Tibial artery (tissue), 4 donors: ENCODE measurements at regions not wholly inside any gene's neighbourhood (a gene's known extent, or its start where the extent isn't known, plus 50 kb on each side); places are given as distances from the start of the nearest gene placed in this dataset.

ENCODE experiments used
- DNase-seq, 2 donors: peaks; one replicate each; pipeline ENCODE4 v3.0.0-alpha.2; 2019
- H3K27ac ChIP-seq, 2 donors: fragments of 200-600 bp; sonication (generic) in 1 of 2; 1 replicate in 1 of 2; 2 replicates in 1 of 2; pipeline ENCODE4 v1.5.1; 2018 to 2019; ENCODE audit warnings: mild to moderate bottlenecking in 1 of 2
- H3K27me3 ChIP-seq, 2 donors: fragments of 200-600 bp; sonication (generic) in 1 of 2; one replicate each; pipeline versions ENCODE4 v1.5.1 to v1.6.0; 2016 to 2019
- H3K36me3 ChIP-seq, 3 donors: fragments of 200-600 bp; sonication (generic) in 2 of 3; one replicate each; pipeline ENCODE4 v1.5.1; 2016 to 2019; ENCODE audit warnings: mild to moderate bottlenecking in 2 of 3
- H3K4me1 ChIP-seq, 4 donors: fragments of 200-600 bp; sonication (generic) in 2 of 4; 1 replicate in 3 of 4; 2 replicates in 1 of 4; pipeline ENCODE4 v1.5.1; 2016 to 2019
- H3K4me3 ChIP-seq, 2 donors: fragments of 200-600 bp; sonication (generic) in 1 of 2; 1 replicate in 1 of 2; 2 replicates in 1 of 2; pipeline ENCODE4 v1.5.1; 2018 to 2019; ENCODE audit warnings: mild to moderate bottlenecking in 2 of 2
- H3K9me3 ChIP-seq, 3 donors: fragments of 200-600 bp; sonication (generic) in 1 of 3; one replicate each; pipeline ENCODE4 v1.5.1; 2016 to 2019
- intact Hi-C: fragments of 100-400 bp; cut with DNase I; formaldehyde crosslinking; loops from one replicate; pipeline ENCODE4 v1.15.0; 2023; ENCODE audit warnings: low total_unique reads
- TF ChIP-seq, protein P1 (sequence below), 2 experiments: fragments of 200-600 bp in 1 of 2; fragments of 450-650 bp in 1 of 2; IDR thresholded peaks; one replicate each; pipeline ENCODE4 v1.5.1; 2017 to 2019; ENCODE audit warnings: antibody characterized with exemption in 2 of 2, mild to moderate bottlenecking in 1 of 2, moderate library complexity in 1 of 2

- H3K9me3 ChIP-seq, result no peaks in the 10 kb centered on the region
- H3K27me3 ChIP-seq, result no peaks in the 10 kb centered on the region
- intact Hi-C loops, result no loop called here
- no peak overlapping the region for H3K4me3 ChIP-seq
- TF ChIP-seq, protein P1, sequence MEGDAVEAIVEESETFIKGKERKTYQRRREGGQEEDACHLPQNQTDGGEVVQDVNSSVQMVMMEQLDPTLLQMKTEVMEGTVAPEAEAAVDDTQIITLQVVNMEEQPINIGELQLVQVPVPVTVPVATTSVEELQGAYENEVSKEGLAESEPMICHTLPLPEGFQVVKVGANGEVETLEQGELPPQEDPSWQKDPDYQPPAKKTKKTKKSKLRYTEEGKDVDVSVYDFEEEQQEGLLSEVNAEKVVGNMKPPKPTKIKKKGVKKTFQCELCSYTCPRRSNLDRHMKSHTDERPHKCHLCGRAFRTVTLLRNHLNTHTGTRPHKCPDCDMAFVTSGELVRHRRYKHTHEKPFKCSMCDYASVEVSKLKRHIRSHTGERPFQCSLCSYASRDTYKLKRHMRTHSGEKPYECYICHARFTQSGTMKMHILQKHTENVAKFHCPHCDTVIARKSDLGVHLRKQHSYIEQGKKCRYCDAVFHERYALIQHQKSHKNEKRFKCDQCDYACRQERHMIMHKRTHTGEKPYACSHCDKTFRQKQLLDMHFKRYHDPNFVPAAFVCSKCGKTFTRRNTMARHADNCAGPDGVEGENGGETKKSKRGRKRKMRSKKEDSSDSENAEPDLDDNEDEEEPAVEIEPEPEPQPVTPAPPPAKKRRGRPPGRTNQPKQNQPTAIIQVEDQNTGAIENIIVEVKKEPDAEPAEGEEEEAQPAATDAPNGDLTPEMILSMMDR (IDR thresholded peaks at IDR 0.05), result no peak
- no peaks in the 10 kb centered on the region for H3K4me1 ChIP-seq
- H3K36me3 ChIP-seq, result no peaks in the 10 kb centered on the region
- H3K27ac ChIP-seq, result no peak overlapping the region
- DNase-seq, result no peak
Observed at GRCh38 chr13:58018020-58018419, 386.5 kb downstream of the PCDH17 start.

GRCh38 chr13:58018865-58019264, 387.3 kb downstream of the PCDH17 start:
- H3K27me3 ChIP-seq, result no peaks in the 10 kb centered on the region
- DNase-seq, result no peak
- H3K27ac ChIP-seq, result no peak overlapping the region
- intact Hi-C loops, result no loop called here
- no peak overlapping the region for H3K4me3 ChIP-seq
- no peaks in the 10 kb centered on the region for H3K4me1 ChIP-seq
- H3K36me3 ChIP-seq, result no peaks in the 10 kb centered on the region
- TF ChIP-seq, protein P1 (IDR thresholded peaks at IDR 0.05), result no peak
- no peaks in the 10 kb centered on the region for H3K9me3 ChIP-seq

- no peaks in the 10 kb centered on the region for H3K9me3 ChIP-seq
- no peak overlapping the region for H3K27ac ChIP-seq
- intact Hi-C loops, result no loop called here
- TF ChIP-seq, protein P1 (IDR thresholded peaks at IDR 0.05), result no peak
- no peaks in the 10 kb centered on the region for H3K4me1 ChIP-seq
- no peak for DNase-seq
- no peaks in the 10 kb centered on the region for H3K27me3 ChIP-seq
- no peak overlapping the region for H3K4me3 ChIP-seq
- H3K36me3 ChIP-seq, result no peaks in the 10 kb centered on the region
Observed at GRCh38 chr13:58024103-58024502, 392.6 kb downstream of the PCDH17 start.

- no peak overlapping the region for H3K27ac ChIP-seq
- H3K27me3 ChIP-seq, result no peaks in the 10 kb centered on the region
- H3K4me3 ChIP-seq, result no peak overlapping the region
- no peaks in the 10 kb centered on the region for H3K9me3 ChIP-seq
- no peaks in the 10 kb centered on the region for H3K36me3 ChIP-seq
- intact Hi-C loops, result no loop called here
- TF ChIP-seq, protein P1 (IDR thresholded peaks at IDR 0.05), result no peak
- DNase-seq, result no peak
- H3K4me1 ChIP-seq, result no peaks in the 10 kb centered on the region
Observed at GRCh38 chr13:58025821-58026220, 394.3 kb downstream of the PCDH17 start.

GRCh38 chr13:58032676-58033460, 401.3 kb downstream of the PCDH17 start:
- Histone ChIP-seq H3K27me3 (no peaks in the 10 kb centered on the region), H3K4me1 (no peaks in the 10 kb centered on the region), H3K36me3 (no peaks in the 10 kb centered on the region), H3K27ac (no peak overlapping the region), H3K9me3 (no peaks in the 10 kb centered on the region), H3K4me3 (no peak overlapping the region)
- no peak for DNase-seq
- TF ChIP-seq, protein P1 (IDR thresholded peaks at IDR 0.05), result no peak
- intact Hi-C loops, result no loop called here
